Thyroid gland (tissue), 4 donors: ENCODE measurements at regions not wholly inside any gene's neighbourhood (a gene's known extent, or its start where the extent isn't known, plus 50 kb on each side); places are given as distances from the start of the nearest gene placed in this dataset.

Source experiments
- DNase-seq, 2 donors: peaks; one replicate each; pipeline ENCODE4 v3.0.0-alpha.2; 2019
- H3K27ac ChIP-seq, 3 donors: fragments of 200-600 bp; sonication (generic); 1 replicate in 2 of 3; 2 replicates in 1 of 3; pipeline ENCODE4 v1.5.1; 2016 to 2019; ENCODE audit warnings: mild to moderate bottlenecking in 1 of 3, moderate library complexity in 1 of 3
- H3K27me3 ChIP-seq: fragments of 200-600 bp; sonication (generic); one replicate; pipeline ENCODE4 v1.5.1; 2019
- H3K36me3 ChIP-seq, 2 donors: fragments of 200-600 bp; sonication (generic); one replicate each; pipeline ENCODE4 v1.5.1; 2016 to 2019
- H3K4me1 ChIP-seq, 2 donors: fragments of 200-600 bp; sonication (generic); one replicate each; pipeline ENCODE4 v1.5.1; 2017 to 2019
- H3K4me3 ChIP-seq, 3 donors: fragments of 200-600 bp; sonication (generic); replicated peaks in 1 of 3; 1 replicate in 2 of 3; 2 replicates in 1 of 3; pipeline ENCODE4 v1.5.1; 2016; ENCODE audit warnings: mild to moderate bottlenecking in 1 of 3
- H3K9me3 ChIP-seq: fragments of 200-600 bp; sonication (generic); one replicate; pipeline ENCODE4 v1.5.1; 2017
- CTCF ChIP-seq, 6 experiments: fragments of 200-600 bp in 3 of 6; fragments of 450-650 bp in 3 of 6; sonication (generic) in 3 of 6; IDR thresholded peaks; one replicate each; pipeline ENCODE4 v1.5.1; 2016 to 2019; ENCODE audit warnings: antibody characterized with exemption in 6 of 6, mild to moderate bottlenecking in 2 of 6, inconsistent platforms in 1 of 6, moderate library complexity in 1 of 6
- POLR2A ChIP-seq, 2 donors: fragments of 450-650 bp; IDR thresholded peaks; one replicate each; pipeline ENCODE4 v1.6.1; 2017; ENCODE audit warnings: antibody characterized with exemption in 2 of 2, mild to moderate bottlenecking in 2 of 2, moderate library complexity in 1 of 2
- WGBS, 2 donors: methylation state at CpG; one replicate each; pipeline ENCODE4 v1.1.5; 2017; 5-methylcytosine and 5-hydroxymethylcytosine counted together
- intact Hi-C: fragments of 100-400 bp; cut with DNase I; formaldehyde crosslinking; loops from one replicate; pipeline ENCODE4 v1.15.1; 2023

- no peaks in the 10 kb centered on the region for H3K9me3 ChIP-seq
- intact Hi-C loops: no loop called here
- no peak for DNase-seq
- no peak overlapping the region for H3K27ac ChIP-seq
- WGBS, 2 donors: 72 to 75% methylated on average over 1 of the region's 1 CpG
- no peaks in the 10 kb centered on the region for H3K4me1 ChIP-seq
- H3K27me3 ChIP-seq: no peaks in the 10 kb centered on the region
- no peak for TF ChIP-seq POLR2A (IDR thresholded peaks at IDR 0.05)
- TF ChIP-seq CTCF (IDR thresholded peaks at IDR 0.05): no peak
- H3K36me3 ChIP-seq: no peaks in the 10 kb centered on the region
- H3K4me3 ChIP-seq: no peak overlapping the region
Observed at GRCh38 chr5:99034336-99034735, 105.5 kb upstream of the CHD1 start.

- H3K9me3 ChIP-seq: no peaks in the 10 kb centered on the region
- peak overlapping the region in 1 of 3 donors; percentile 13 for H3K4me3 ChIP-seq
- no peaks in the 10 kb centered on the region for H3K4me1 ChIP-seq
- peak overlapping the region in 2 of 3 donors; percentile 20 to 57 for H3K27ac ChIP-seq
- TF ChIP-seq POLR2A (IDR thresholded peaks at IDR 0.05): no peak
- TF ChIP-seq CTCF (IDR thresholded peaks at IDR 0.05): no peak
- WGBS, 2 donors: 58 to 61% methylated on average over 5 of the region's 5 CpGs
- no peaks in the 10 kb centered on the region for H3K36me3 ChIP-seq
- H3K27me3 ChIP-seq: no peaks in the 10 kb centered on the region
- intact Hi-C loops: no loop called here
- DNase-seq: no peak
Observed at GRCh38 chr5:99033014-99033900, 104.5 kb upstream of the CHD1 start.

GRCh38 chr5:99032234-99033013, 103.6 kb upstream of the CHD1 start:
- intact Hi-C loops: no loop called here
- Histone ChIP-seq H3K4me3 (no peak overlapping the region), H3K9me3 (no peaks in the 10 kb centered on the region), H3K27me3 (no peaks in the 10 kb centered on the region), H3K36me3 (no peaks in the 10 kb centered on the region), H3K27ac (no peak overlapping the region), H3K4me1 (peaks cover 0 to under 1% of the 10 kb centered on the region in 2 donors)
- TF ChIP-seq CTCF (IDR thresholded peaks at IDR 0.05): peak in 5 of 6 experiments; percentile 26 to 77 (median 70)
- TF ChIP-seq POLR2A (IDR thresholded peaks at IDR 0.05): no peak
- WGBS, 2 donors: 39 to 47% methylated on average over 7 of the region's 7 CpGs
- peak; percentile 55 to 67 for DNase-seq

- no peak for DNase-seq
Observed at GRCh38 chr5:99030906-99031440, 102.2 kb upstream of the CHD1 start.

More at GRCh38 chr5:99030906-99031440, 102.2 kb upstream of the CHD1 start:
- no peaks in the 10 kb centered on the region for H3K36me3 ChIP-seq
- no peak overlapping the region for H3K27ac ChIP-seq
- no peak for TF ChIP-seq CTCF (IDR thresholded peaks at IDR 0.05)
- no peak for TF ChIP-seq POLR2A (IDR thresholded peaks at IDR 0.05)
- intact Hi-C loops: no loop called here
- H3K4me1 ChIP-seq: peaks cover 0 to 3% of the 10 kb centered on the region in 2 donors
- no peak overlapping the region for H3K4me3 ChIP-seq
- H3K9me3 ChIP-seq: no peaks in the 10 kb centered on the region
- no peaks in the 10 kb centered on the region for H3K27me3 ChIP-seq
